ENCODE measurements at regions not wholly inside any gene's neighbourhood (a gene's known extent, or its start where the extent isn't known, plus 50 kb on each side); places are given as distances from the start of the nearest gene placed in this dataset.

DNA sequence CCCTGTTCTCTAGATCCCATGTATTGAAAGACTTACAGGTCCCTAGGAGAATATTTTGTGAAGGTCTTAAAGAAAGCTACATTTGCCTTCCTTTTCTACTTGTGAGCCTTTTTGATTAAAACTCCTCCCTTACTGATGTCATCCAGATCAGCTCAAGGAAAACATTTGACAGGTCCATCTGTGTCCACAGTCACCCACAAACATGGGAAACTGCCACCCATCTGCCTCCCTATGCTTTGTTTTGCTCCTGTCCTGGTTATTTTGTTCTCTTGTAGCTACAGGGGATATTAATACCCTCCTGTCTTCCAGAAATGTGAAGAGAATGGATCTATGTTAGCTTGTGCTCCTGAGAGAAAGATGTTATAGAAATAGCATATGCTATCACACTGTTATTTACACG is 203.6 kb upstream of the GALNT5 start:
- 92% methylated on average over 1 of the region's 1 CpG for WGBS (ENCODE audit: missing lambda C conversion rate)
- H3K4me2 ChIP-seq: no peak overlapping the region; the same call in 2 of the 3 replicates
- H3K4me1 ChIP-seq: peaks cover 51% of the 10 kb centered on the region
- peak overlapping the region; percentile 48 to 59; a peak in 4 of 6 replicates for H3K27ac ChIP-seq
- TF ChIP-seq, protein P1, sequence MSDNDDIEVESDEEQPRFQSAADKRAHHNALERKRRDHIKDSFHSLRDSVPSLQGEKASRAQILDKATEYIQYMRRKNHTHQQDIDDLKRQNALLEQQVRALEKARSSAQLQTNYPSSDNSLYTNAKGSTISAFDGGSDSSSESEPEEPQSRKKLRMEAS (IDR thresholded peaks at IDR 0.05): no peak
- no peak for TF ChIP-seq KDM5A (IDR thresholded peaks at IDR 0.05)
- no peak for TF ChIP-seq HOXB13 (CRISPR knock-in tag; IDR thresholded peaks at IDR 0.05; ENCODE audit: low read depth)
- TF ChIP-seq PHF8 (IDR thresholded peaks at IDR 0.05; ENCODE audit: borderline replicate concordance, low read depth): no peak
- TF ChIP-seq POLR2A (IDR thresholded peaks at IDR 0.05; ENCODE audit: low read length): no peak
- no peak for TF ChIP-seq RNF2 (IDR thresholded peaks at IDR 0.05; ENCODE audit: borderline replicate concordance, low read depth)
- TF ChIP-seq, protein P2, sequence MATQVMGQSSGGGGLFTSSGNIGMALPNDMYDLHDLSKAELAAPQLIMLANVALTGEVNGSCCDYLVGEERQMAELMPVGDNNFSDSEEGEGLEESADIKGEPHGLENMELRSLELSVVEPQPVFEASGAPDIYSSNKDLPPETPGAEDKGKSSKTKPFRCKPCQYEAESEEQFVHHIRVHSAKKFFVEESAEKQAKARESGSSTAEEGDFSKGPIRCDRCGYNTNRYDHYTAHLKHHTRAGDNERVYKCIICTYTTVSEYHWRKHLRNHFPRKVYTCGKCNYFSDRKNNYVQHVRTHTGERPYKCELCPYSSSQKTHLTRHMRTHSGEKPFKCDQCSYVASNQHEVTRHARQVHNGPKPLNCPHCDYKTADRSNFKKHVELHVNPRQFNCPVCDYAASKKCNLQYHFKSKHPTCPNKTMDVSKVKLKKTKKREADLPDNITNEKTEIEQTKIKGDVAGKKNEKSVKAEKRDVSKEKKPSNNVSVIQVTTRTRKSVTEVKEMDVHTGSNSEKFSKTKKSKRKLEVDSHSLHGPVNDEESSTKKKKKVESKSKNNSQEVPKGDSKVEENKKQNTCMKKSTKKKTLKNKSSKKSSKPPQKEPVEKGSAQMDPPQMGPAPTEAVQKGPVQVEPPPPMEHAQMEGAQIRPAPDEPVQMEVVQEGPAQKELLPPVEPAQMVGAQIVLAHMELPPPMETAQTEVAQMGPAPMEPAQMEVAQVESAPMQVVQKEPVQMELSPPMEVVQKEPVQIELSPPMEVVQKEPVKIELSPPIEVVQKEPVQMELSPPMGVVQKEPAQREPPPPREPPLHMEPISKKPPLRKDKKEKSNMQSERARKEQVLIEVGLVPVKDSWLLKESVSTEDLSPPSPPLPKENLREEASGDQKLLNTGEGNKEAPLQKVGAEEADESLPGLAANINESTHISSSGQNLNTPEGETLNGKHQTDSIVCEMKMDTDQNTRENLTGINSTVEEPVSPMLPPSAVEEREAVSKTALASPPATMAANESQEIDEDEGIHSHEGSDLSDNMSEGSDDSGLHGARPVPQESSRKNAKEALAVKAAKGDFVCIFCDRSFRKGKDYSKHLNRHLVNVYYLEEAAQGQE (IDR thresholded peaks at IDR 0.05): no peak
- no peak for TF ChIP-seq ZNF302 (CRISPR knock-in tag; IDR thresholded peaks at IDR 0.05)
- no peak for TF ChIP-seq CEBPB (IDR thresholded peaks at IDR 0.05)
- ChIA-PET CTCF (interaction anchor here (1.0 to 1.5 kb wide), 3 partner anchors 126 to 719 kb away, joined by 3 read pairs; no protein-coding TSS in a partner anchor), POLR2A (no interaction called here)
- no peak for ATAC-seq
- H3K4me3 ChIP-seq: no peak overlapping the region
- FAIRE-seq: no peak
- no peak for DNase-seq (ENCODE audit: low read depth in 1 of 2, low spot score in 1 of 2)
- no peaks in the 10 kb centered on the region for H3K9me3 ChIP-seq

DNA sequence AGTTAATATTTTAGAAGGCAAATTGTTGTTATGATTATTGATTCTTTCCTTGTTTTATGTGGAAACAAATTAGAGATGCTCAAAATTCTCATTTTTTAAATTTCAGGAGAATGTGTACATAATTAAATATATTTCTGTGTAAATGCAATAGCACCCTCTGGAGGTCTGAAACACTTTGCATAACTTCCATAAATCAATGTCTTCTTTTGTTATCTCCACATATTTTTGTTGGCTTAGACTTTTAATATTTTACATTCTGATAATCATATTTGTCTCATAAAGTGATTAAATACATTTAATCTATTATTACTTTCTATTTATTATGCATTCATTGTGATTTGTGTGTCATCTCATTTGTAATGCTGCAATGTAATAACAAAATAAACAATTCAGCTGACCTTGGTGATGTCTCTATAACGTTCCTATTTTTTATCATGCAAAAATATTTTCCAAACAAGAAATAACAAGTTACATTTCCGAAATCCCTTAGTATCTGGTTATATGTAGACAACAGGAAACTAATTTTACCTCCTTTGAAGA is 201.8 kb upstream of the GALNT5 start:
- DNase-seq (ENCODE audit: low read depth in 1 of 2, low spot score in 1 of 2): peak in 1 of 2 experiments; percentile 48
- ChIA-PET POLR2A (interaction anchor here (1.2 to 1.3 kb wide), 2 partner anchors 713 to 721 kb away, joined by 3 to 13 read pairs; no protein-coding TSS in a partner anchor), CTCF (interaction anchor here (0.6 to 1.3 kb wide), 6 partner anchors 13 to 655 kb away, joined by 3 to 4 read pairs (median 3); no protein-coding TSS in a partner anchor)
- 2% methylated on average over 2 of the region's 2 CpGs for WGBS (ENCODE audit: missing lambda C conversion rate)
- TF ChIP-seq KDM5A (IDR thresholded peaks at IDR 0.05): no peak
- no peak for TF ChIP-seq ZSCAN20 (CRISPR knock-in tag; IDR thresholded peaks at IDR 0.05)
- TF ChIP-seq RAD21 (conservative IDR thresholded peaks at IDR 0.05 in 1 of 2, IDR thresholded peaks at IDR 0.05 in 1 of 2): peak; percentile 73 to 83
- peak; percentile 84 for TF ChIP-seq HOXB5 (CRISPR knock-in tag; IDR thresholded peaks at IDR 0.05)
- TF ChIP-seq, protein P3, sequence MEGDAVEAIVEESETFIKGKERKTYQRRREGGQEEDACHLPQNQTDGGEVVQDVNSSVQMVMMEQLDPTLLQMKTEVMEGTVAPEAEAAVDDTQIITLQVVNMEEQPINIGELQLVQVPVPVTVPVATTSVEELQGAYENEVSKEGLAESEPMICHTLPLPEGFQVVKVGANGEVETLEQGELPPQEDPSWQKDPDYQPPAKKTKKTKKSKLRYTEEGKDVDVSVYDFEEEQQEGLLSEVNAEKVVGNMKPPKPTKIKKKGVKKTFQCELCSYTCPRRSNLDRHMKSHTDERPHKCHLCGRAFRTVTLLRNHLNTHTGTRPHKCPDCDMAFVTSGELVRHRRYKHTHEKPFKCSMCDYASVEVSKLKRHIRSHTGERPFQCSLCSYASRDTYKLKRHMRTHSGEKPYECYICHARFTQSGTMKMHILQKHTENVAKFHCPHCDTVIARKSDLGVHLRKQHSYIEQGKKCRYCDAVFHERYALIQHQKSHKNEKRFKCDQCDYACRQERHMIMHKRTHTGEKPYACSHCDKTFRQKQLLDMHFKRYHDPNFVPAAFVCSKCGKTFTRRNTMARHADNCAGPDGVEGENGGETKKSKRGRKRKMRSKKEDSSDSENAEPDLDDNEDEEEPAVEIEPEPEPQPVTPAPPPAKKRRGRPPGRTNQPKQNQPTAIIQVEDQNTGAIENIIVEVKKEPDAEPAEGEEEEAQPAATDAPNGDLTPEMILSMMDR (IDR thresholded peaks at IDR 0.05): peak; percentile 67; the same call in 2 of the 3 replicates
- TF ChIP-seq HDAC2 (IDR thresholded peaks at IDR 0.05): no peak
- no peak for TF ChIP-seq TFCP2L1 (CRISPR knock-in tag; IDR thresholded peaks at IDR 0.05)
- TF ChIP-seq, protein P4, sequence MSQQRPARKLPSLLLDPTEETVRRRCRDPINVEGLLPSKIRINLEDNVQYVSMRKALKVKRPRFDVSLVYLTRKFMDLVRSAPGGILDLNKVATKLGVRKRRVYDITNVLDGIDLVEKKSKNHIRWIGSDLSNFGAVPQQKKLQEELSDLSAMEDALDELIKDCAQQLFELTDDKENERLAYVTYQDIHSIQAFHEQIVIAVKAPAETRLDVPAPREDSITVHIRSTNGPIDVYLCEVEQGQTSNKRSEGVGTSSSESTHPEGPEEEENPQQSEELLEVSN (IDR thresholded peaks at IDR 0.05; ENCODE audit: borderline replicate concordance, low read depth): no peak
- TF ChIP-seq, protein P5, sequence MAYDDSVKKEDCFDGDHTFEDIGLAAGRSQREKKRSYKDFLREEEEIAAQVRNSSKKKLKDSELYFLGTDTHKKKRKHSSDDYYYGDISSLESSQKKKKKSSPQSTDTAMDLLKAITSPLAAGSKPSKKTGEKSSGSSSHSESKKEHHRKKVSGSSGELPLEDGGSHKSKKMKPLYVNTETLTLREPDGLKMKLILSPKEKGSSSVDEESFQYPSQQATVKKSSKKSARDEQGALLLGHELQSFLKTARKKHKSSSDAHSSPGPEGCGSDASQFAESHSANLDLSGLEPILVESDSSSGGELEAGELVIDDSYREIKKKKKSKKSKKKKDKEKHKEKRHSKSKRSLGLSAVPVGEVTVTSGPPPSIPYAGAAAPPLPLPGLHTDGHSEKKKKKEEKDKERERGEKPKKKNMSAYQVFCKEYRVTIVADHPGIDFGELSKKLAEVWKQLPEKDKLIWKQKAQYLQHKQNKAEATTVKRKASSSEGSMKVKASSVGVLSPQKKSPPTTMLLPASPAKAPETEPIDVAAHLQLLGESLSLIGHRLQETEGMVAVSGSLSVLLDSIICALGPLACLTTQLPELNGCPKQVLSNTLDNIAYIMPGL (CRISPR knock-in tag; IDR thresholded peaks at IDR 0.05; ENCODE audit: borderline replicate concordance): no peak
- no peak for TF ChIP-seq MAZ (IDR thresholded peaks at IDR 0.05; ENCODE audit: borderline replicate concordance, low read depth, low read length)
- peak; percentile 70 for TF ChIP-seq SMC3 (IDR thresholded peaks at IDR 0.05)
- TF ChIP-seq NFE2L2 (conservative IDR thresholded peaks at IDR 0.05; ENCODE audit: low read length): no peak
- TF ChIP-seq TP53 (CRISPR knock-in tag; IDR thresholded peaks at IDR 0.05): no peak
- no peak for TF ChIP-seq RCOR1 (IDR thresholded peaks at IDR 0.05; ENCODE audit: low read depth, low read length)
- TF ChIP-seq, protein P6, sequence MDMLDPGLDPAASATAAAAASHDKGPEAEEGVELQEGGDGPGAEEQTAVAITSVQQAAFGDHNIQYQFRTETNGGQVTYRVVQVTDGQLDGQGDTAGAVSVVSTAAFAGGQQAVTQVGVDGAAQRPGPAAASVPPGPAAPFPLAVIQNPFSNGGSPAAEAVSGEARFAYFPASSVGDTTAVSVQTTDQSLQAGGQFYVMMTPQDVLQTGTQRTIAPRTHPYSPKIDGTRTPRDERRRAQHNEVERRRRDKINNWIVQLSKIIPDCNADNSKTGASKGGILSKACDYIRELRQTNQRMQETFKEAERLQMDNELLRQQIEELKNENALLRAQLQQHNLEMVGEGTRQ (IDR thresholded peaks at IDR 0.05): no peak
- TF ChIP-seq BHLHE40 (IDR thresholded peaks at IDR 0.05; ENCODE audit: low read depth, low read length): no peak
- TF ChIP-seq FOXS1 (CRISPR knock-in tag; IDR thresholded peaks at IDR 0.05): no peak
- TF ChIP-seq, protein P7, sequence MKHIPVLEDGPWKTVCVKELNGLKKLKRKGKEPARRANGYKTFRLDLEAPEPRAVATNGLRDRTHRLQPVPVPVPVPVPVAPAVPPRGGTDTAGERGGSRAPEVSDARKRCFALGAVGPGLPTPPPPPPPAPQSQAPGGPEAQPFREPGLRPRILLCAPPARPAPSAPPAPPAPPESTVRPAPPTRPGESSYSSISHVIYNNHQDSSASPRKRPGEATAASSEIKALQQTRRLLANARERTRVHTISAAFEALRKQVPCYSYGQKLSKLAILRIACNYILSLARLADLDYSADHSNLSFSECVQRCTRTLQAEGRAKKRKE (CRISPR knock-in tag; IDR thresholded peaks at IDR 0.05; ENCODE audit: low read depth): no peak
- no peak for ATAC-seq
- Histone ChIP-seq H3K27ac (peak overlapping the region; percentile 35 to 72; a peak in 5 of 6 replicates), H3K4me1 (peaks cover 49% of the 10 kb centered on the region), H3K4me3 (no peak overlapping the region), H3K4me2 (peak overlapping the region; percentile 50), H3K9me3 (no peaks in the 10 kb centered on the region)
- no peak for FAIRE-seq

Data from A549 (cell line).